Muscle of leg (tissue), 3 donors: ENCODE measurements at regions not wholly inside any gene's neighbourhood (a gene's known extent, or its start where the extent isn't known, plus 50 kb on each side); places are given as distances from the start of the nearest gene placed in this dataset.

Experiments used
- DNase-seq: peaks from one replicate; pipeline ENCODE4 v3.0.0; 2013
- H3K27ac ChIP-seq: one replicate; pipeline ENCODE4 v1.5.1; 2013; ENCODE audit warnings: mild to moderate bottlenecking, low read length, control low read depth
- H3K27me3 ChIP-seq: one replicate; pipeline ENCODE4 v1.6.1; 2013; ENCODE audit warnings: low read length; ENCODE audit not compliant: control insufficient read depth, insufficient read depth
- H3K36me3 ChIP-seq: one replicate; pipeline ENCODE4 v1.6.1; 2013; ENCODE audit warnings: low read length; ENCODE audit not compliant: control insufficient read depth, insufficient read depth
- H3K4me1 ChIP-seq: one replicate; pipeline ENCODE4 v1.6.1; 2013; ENCODE audit warnings: low read length; ENCODE audit not compliant: control insufficient read depth, insufficient read depth
- H3K4me3 ChIP-seq: one replicate; pipeline ENCODE4 v1.5.1; 2013; ENCODE audit warnings: low read length, control low read depth
- H3K9me3 ChIP-seq: replicated peaks from 2 replicates; pipeline ENCODE4 v1.6.1; 2013; ENCODE audit warnings: low read depth, low read length; ENCODE audit not compliant: control insufficient read depth
- WGBS: methylation state at CpG from one replicate; pipeline ENCODE4 v1.1.5; 2013; ENCODE audit warnings: missing lambda C conversion rate; ENCODE audit not compliant: insufficient coverage; 5-methylcytosine and 5-hydroxymethylcytosine counted together

DNA sequence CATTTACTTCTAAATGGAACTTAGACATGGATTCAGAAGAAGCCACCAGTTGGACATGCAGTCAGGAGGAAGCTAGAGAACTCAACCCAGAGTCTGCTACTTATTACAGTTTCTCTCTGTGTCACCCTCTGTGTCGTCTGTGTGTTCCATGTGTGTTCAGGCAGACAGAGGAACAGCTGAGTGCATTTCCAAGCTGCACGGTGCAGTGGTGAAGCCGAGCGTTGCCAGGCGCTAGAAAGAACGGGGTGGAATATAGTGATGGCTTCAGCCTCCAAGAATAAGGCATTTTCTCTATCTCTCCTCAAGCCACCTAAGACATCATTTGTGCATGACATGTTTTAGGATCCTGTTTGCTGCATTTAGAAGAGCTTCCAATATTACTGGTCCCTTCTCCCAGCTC is 101.1 kb upstream of the CCL2 start:
- DNase-seq: no peak
- peaks cover 45% of the 10 kb centered on the region for H3K27me3 ChIP-seq

GRCh38 chr17:34154961-34155730 is 99.9 kb upstream of the CCL2 start:
- no peak overlapping the region for H3K4me3 ChIP-seq
- 16% methylated on average over 23 of the region's 23 CpGs for WGBS
- no peak overlapping the region for H3K27ac ChIP-seq
- DNase-seq: peak; percentile 66
- peaks cover 6% of the 10 kb centered on the region for H3K9me3 ChIP-seq
- H3K4me1 ChIP-seq: peaks cover 27% of the 10 kb centered on the region
- H3K27me3 ChIP-seq: peaks cover 52% of the 10 kb centered on the region
- no peaks in the 10 kb centered on the region for H3K36me3 ChIP-seq

More for the DNA sequence above, 101.1 kb upstream of the CCL2 start:
- Histone ChIP-seq H3K9me3 (peaks cover 6% of the 10 kb centered on the region), H3K27ac (no peak overlapping the region), H3K4me3 (no peak overlapping the region), H3K36me3 (no peaks in the 10 kb centered on the region), H3K4me1 (peaks cover 27% of the 10 kb centered on the region)
- WGBS: no CpG with 5 or more reads among the region's 6 CpGs

GRCh38 chr17:34155947-34156346 is 99.1 kb upstream of the CCL2 start:
- DNase-seq: no peak
- Histone ChIP-seq H3K27ac (no peak overlapping the region), H3K9me3 (peaks cover 6% of the 10 kb centered on the region), H3K4me3 (no peak overlapping the region), H3K4me1 (peaks cover 27% of the 10 kb centered on the region), H3K27me3 (peaks cover 55% of the 10 kb centered on the region), H3K36me3 (no peaks in the 10 kb centered on the region)
- 79% methylated on average over 5 of the region's 7 CpGs for WGBS

DNA sequence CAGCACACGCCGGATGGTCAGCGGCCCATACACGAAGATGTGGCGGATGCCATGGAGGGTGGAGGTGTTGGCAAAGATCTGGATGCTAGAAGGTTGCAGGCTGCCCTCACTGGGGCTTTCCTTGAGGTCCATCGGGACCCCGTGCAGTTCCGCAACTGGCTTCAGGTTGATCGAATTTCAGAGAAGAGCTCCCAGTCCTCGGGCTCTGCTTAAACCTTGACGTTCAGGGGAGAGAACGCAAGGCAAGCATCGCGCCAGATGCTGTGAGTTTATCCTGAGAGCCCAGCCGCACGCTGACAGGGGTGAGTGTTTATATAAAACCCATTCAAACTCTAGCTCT is 98.7 kb upstream of the CCL2 start:
- H3K27me3 ChIP-seq: peaks cover 56% of the 10 kb centered on the region
- H3K9me3 ChIP-seq: peaks cover 6% of the 10 kb centered on the region
- H3K4me3 ChIP-seq: no peak overlapping the region
- no peak overlapping the region for H3K27ac ChIP-seq
- 38% methylated on average over 7 of the region's 16 CpGs for WGBS
- DNase-seq: no peak
- no peaks in the 10 kb centered on the region for H3K36me3 ChIP-seq
- peaks cover 27% of the 10 kb centered on the region for H3K4me1 ChIP-seq

DNA sequence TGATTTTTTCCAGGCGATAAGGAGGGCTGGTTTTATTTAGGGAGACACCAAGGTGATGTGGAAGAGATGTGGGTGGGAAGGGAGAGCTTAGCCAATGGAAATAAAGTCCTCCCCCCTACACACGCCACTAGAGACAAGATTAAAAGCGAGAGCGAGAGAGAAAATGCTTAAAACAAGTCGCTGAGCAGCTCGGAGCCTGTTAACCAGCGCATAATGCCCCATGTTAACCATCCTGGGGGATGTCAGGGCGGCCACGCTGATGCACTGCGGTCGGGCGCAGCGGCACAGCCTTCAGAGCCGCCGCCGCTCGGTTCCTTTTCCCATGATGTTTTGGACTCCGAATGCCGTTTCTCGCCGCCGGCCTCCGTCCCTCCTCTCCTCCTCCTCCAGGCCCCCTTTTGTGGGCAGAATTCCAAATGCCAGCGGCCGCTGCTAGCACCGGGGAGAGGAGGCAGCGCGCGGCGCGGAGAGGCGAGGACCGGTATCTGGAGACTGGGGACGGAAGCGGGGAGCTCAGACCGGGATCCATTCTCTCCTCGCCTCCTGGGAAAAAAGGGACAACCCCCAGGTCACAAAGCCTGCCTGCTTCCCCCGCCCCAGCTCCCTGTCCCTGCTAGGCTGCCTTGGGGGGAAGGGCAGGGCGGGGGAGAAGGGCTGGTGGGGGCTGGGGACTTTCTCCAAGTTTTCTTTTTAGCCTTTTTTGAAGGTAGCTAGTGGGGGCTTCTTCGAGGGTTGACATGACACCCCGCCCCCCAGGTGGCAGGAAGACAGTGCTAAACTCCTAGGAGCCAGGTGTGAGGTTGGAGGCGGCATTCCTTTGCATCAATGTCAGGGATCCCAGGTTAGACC is 98.1 kb upstream of the CCL2 start:
- 1% methylated on average over 34 of the region's 42 CpGs for WGBS
- H3K27me3 ChIP-seq: peaks cover 55% of the 10 kb centered on the region
- H3K9me3 ChIP-seq: peaks cover 6% of the 10 kb centered on the region
- no peaks in the 10 kb centered on the region for H3K36me3 ChIP-seq
- peak; percentile 25 for DNase-seq
- H3K27ac ChIP-seq: no peak overlapping the region
- no peak overlapping the region for H3K4me3 ChIP-seq
- peaks cover 27% of the 10 kb centered on the region for H3K4me1 ChIP-seq

GRCh38 chr17:34161690-34162089 is 93.4 kb upstream of the CCL2 start:
- H3K27me3 ChIP-seq: peaks cover 42% of the 10 kb centered on the region
- peaks cover 6% of the 10 kb centered on the region for H3K9me3 ChIP-seq
- H3K27ac ChIP-seq: no peak overlapping the region
- peaks cover 6% of the 10 kb centered on the region for H3K4me1 ChIP-seq
- DNase-seq: no peak
- H3K4me3 ChIP-seq: no peak overlapping the region
- no peaks in the 10 kb centered on the region for H3K36me3 ChIP-seq
- WGBS: 47% methylated on average over 4 of the region's 4 CpGs

- WGBS: 67% methylated on average over 1 of the region's 5 CpGs
- Histone ChIP-seq H3K27ac (no peak overlapping the region), H3K36me3 (no peaks in the 10 kb centered on the region), H3K9me3 (peaks cover 6% of the 10 kb centered on the region), H3K4me3 (no peak overlapping the region), H3K4me1 (no peaks in the 10 kb centered on the region), H3K27me3 (peaks cover 28% of the 10 kb centered on the region)
- DNase-seq: no peak
Observed at GRCh38 chr17:34163123-34163522, 92.0 kb upstream of the CCL2 start.

- H3K27ac ChIP-seq: no peak overlapping the region
- peak; percentile 30 for DNase-seq
Observed at GRCh38 chr17:34163646-34164045, 91.4 kb upstream of the CCL2 start.

DNA sequence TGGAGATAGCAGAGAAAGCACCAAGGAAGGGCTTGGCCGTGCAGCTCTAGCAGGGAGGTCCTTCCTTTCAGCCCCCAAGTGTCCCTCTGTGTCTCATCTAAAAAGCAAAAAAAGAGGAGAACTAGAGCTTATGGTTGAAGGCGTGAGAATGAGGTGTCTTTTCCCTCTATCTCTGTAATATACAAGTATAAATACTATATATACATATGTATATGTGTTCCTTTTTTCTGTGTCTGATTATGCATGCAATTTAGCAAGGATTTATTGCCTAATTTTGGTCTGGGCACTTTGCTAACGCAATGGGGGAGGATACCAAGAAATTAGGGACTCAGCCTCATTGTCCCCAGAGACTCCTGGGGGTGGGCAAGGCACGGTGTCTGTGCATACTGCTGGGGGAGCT is 90.2 kb upstream of the CCL2 start:
- 56% methylated on average over 1 of the region's 4 CpGs for WGBS
- Histone ChIP-seq H3K27me3 (peaks cover 17% of the 10 kb centered on the region), H3K9me3 (no peaks in the 10 kb centered on the region), H3K36me3 (no peaks in the 10 kb centered on the region), H3K4me3 (no peak overlapping the region), H3K27ac (no peak overlapping the region), H3K4me1 (no peaks in the 10 kb centered on the region)
- DNase-seq: no peak

More at GRCh38 chr17:34163646-34164045, 91.4 kb upstream of the CCL2 start:
- Histone ChIP-seq H3K9me3 (peaks cover 3% of the 10 kb centered on the region), H3K36me3 (no peaks in the 10 kb centered on the region), H3K4me1 (no peaks in the 10 kb centered on the region), H3K27me3 (peaks cover 25% of the 10 kb centered on the region), H3K4me3 (no peak overlapping the region)
- 11% methylated on average over 3 of the region's 6 CpGs for WGBS

DNA sequence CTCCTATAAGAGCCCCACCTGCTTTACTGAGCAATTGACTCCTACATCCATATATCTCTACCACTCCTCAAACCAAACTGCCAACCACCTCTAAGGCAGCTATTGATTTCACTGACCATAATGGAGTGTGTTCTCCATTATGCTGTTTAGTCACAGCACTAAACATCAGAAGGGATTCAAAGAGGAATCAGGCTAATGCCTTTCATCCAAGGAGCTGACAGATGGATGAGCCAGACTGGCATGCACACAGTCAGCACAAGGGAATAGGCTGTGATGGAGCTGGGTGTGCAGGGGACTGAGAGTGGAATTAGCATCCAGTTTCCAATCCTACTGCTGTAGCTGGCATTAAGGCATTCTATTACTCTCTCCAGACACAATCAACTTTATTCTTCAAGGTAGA is 88.7 kb upstream of the CCL2 start:
- H3K4me3 ChIP-seq: no peak overlapping the region
- H3K36me3 ChIP-seq: no peaks in the 10 kb centered on the region
- no peak for DNase-seq
- no peaks in the 10 kb centered on the region for H3K4me1 ChIP-seq
- no peak overlapping the region for H3K27ac ChIP-seq
- peaks cover 12% of the 10 kb centered on the region for H3K27me3 ChIP-seq
- H3K9me3 ChIP-seq: no peaks in the 10 kb centered on the region
